Activated CD8-positive, alpha-beta memory T cell treated with anti-CD3 and anti-CD28 coated beads for 4 hours (primary cell): ENCODE measurements at regions not wholly inside any gene's neighbourhood (a gene's known extent, or its start where the extent isn't known, plus 50 kb on each side); places are given as distances from the start of the nearest gene placed in this dataset.

Experiments used
- DNase-seq, 2 donors: peaks; one replicate each; pipeline ENCODE4 v3.0.0-alpha.2; 2020; ENCODE audit warnings: low read depth in 2 of 2

- DNase-seq, result no peak
Measured at GRCh38 chr16:31701734-31702133, 171.9 kb upstream of the ZNF267 start.

GRCh38 chr16:31702796-31703195, 170.8 kb upstream of the ZNF267 start:
- DNase-seq, result no peak

- DNase-seq, result no peak
Measured at GRCh38 chr16:31703526-31704128, 170.0 kb upstream of the ZNF267 start.

GRCh38 chr16:31704138-31704537, 169.5 kb upstream of the ZNF267 start:
- DNase-seq, result no peak

GRCh38 chr16:31705371-31705770, 168.2 kb upstream of the ZNF267 start:
- no peak for DNase-seq

- no peak for DNase-seq
Measured at GRCh38 chr16:31706318-31706717, 167.3 kb upstream of the ZNF267 start.

- no peak for DNase-seq
Measured at GRCh38 chr16:31706925-31707324, 166.7 kb upstream of the ZNF267 start.

- DNase-seq, result no peak
Measured at GRCh38 chr16:31707743-31708335, 165.8 kb upstream of the ZNF267 start.

GRCh38 chr16:31708348-31708747, 165.3 kb upstream of the ZNF267 start:
- DNase-seq, result no peak

GRCh38 chr16:31709181-31709580, 164.4 kb upstream of the ZNF267 start:
- no peak for DNase-seq

- no peak for DNase-seq
Measured at GRCh38 chr16:31710134-31710533, 163.5 kb upstream of the ZNF267 start.

GRCh38 chr16:31710880-31711279, 162.7 kb upstream of the ZNF267 start:
- DNase-seq, result no peak

- DNase-seq, result no peak
Measured at GRCh38 chr16:31711344-31711845, 162.2 kb upstream of the ZNF267 start.

- DNase-seq, result no peak
Measured at GRCh38 chr16:31712064-31712540, 161.5 kb upstream of the ZNF267 start.

GRCh38 chr16:31713071-31713944, 160.3 kb upstream of the ZNF267 start:
- DNase-seq, result peak; percentile 87 to 90

- DNase-seq, result no peak
Measured at GRCh38 chr16:31713945-31714902, 159.4 kb upstream of the ZNF267 start.

- DNase-seq, result no peak
Measured at GRCh38 chr16:31714903-31715504, 158.6 kb upstream of the ZNF267 start.

- no peak for DNase-seq
Measured at GRCh38 chr16:31715915-31716314, 157.7 kb upstream of the ZNF267 start.

GRCh38 chr16:31718998-31719397, 154.6 kb upstream of the ZNF267 start:
- no peak for DNase-seq

GRCh38 chr16:31727553-31727952, 146.1 kb upstream of the ZNF267 start:
- DNase-seq, result no peak

GRCh38 chr16:31734265-31734664, 139.3 kb upstream of the ZNF267 start:
- no peak for DNase-seq
